ENCODE measurements at regions not wholly inside any gene's neighbourhood (a gene's known extent, or its start where the extent isn't known, plus 50 kb on each side); places are given as distances from the start of the nearest gene placed in this dataset.

GRCh38 chr6:148257810-148258209 lies 84.8 kb upstream of the SASH1 start:
- no peak for TF ChIP-seq EZH2 (IDR thresholded peaks at IDR 0.05; ENCODE audit: insufficient read depth, low read length)
- TF ChIP-seq, protein P1, sequence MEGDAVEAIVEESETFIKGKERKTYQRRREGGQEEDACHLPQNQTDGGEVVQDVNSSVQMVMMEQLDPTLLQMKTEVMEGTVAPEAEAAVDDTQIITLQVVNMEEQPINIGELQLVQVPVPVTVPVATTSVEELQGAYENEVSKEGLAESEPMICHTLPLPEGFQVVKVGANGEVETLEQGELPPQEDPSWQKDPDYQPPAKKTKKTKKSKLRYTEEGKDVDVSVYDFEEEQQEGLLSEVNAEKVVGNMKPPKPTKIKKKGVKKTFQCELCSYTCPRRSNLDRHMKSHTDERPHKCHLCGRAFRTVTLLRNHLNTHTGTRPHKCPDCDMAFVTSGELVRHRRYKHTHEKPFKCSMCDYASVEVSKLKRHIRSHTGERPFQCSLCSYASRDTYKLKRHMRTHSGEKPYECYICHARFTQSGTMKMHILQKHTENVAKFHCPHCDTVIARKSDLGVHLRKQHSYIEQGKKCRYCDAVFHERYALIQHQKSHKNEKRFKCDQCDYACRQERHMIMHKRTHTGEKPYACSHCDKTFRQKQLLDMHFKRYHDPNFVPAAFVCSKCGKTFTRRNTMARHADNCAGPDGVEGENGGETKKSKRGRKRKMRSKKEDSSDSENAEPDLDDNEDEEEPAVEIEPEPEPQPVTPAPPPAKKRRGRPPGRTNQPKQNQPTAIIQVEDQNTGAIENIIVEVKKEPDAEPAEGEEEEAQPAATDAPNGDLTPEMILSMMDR (IDR thresholded peaks at IDR 0.05; ENCODE audit: insufficient read depth, low read depth, low read length), result no peak

Data from astrocyte (in vitro differentiated cells and primary cell).